ENCODE measurements at regions not wholly inside any gene's neighbourhood (a gene's known extent, or its start where the extent isn't known, plus 50 kb on each side); places are given as distances from the start of the nearest gene placed in this dataset.

GRCh38 chr5:63650581-63650980 is 311.7 kb downstream of the HTR1A start:
- no peak overlapping the region for H3K23ac ChIP-seq (ENCODE audit: insufficient read length)
- no peaks in the 10 kb centered on the region for H3K9me3 ChIP-seq (ENCODE audit: insufficient read depth in 2 of 2, low read depth in 1 of 2, low read length in 1 of 2)
- H2AK5ac ChIP-seq (ENCODE audit: low read depth, low read length), result no peak overlapping the region
- no peak overlapping the region for H4K8ac ChIP-seq (ENCODE audit: extremely low read depth, insufficient read depth, low read length)
- H2AFZ ChIP-seq (ENCODE audit: low read length), result no peak overlapping the region
- no peak overlapping the region for H3K27ac ChIP-seq (ENCODE audit: low read depth, low read length)
- H3K27me3 ChIP-seq (replicated peaks in 1 of 4; ENCODE audit: control insufficient read depth in 3 of 4, extremely low read depth in 1 of 4, insufficient read depth in 3 of 4, low read length in 3 of 4), result no peaks in the 10 kb centered on the region
- DNase-seq (ENCODE audit: low read depth in 1 of 2, low spot score in 2 of 2) (no peak), FAIRE-seq (no peak)
- H3K4ac ChIP-seq (replicated peaks; ENCODE audit: insufficient read length, low read depth, low read length), result no peak overlapping the region
- no peaks in the 10 kb centered on the region for H3K79me1 ChIP-seq (ENCODE audit: low read depth, low read length)
- no peak overlapping the region for H2BK120ac ChIP-seq (replicated peaks; ENCODE audit: low read depth, low read length)
- H4K5ac ChIP-seq (ENCODE audit: insufficient read length, low read depth, low read length), result no peak overlapping the region
- no peak overlapping the region for H4K91ac ChIP-seq (replicated peaks; ENCODE audit: insufficient read length, low read length)
- no peak overlapping the region for H3K9ac ChIP-seq (replicated peaks in 1 of 4; ENCODE audit: extremely low read depth in 1 of 4, low read depth in 3 of 4, low read length in 3 of 4)
- H3K56ac ChIP-seq (replicated peaks; ENCODE audit: insufficient read length, low read depth, low read length), result no peak overlapping the region
- H4K20me1 ChIP-seq (replicated peaks in 1 of 2; ENCODE audit: control insufficient read depth in 1 of 2, insufficient read depth in 2 of 2, low read length in 2 of 2), result no peaks in the 10 kb centered on the region
- H2BK5ac ChIP-seq (ENCODE audit: low read depth, low read length), result no peak overlapping the region
- 91% methylated on average over 2 of the region's 2 CpGs; no CpG with 5 or more reads in 1 of the 2 experiments for WGBS, 2 experiments (ENCODE audit: extremely low coverage in 1 of 2, insufficient coverage in 1 of 2, insufficient read length in 1 of 2, insufficient replicate concordance in 2 of 2, low coverage in 1 of 2, low lambda C conversion rate in 2 of 2, missing lambda C conversion rate in 1 of 2)
- no peak overlapping the region for H3K4me2 ChIP-seq (ENCODE audit: insufficient read depth in 1 of 2, low read depth in 2 of 2, low read length in 2 of 2)
- no peak overlapping the region for H3K18ac ChIP-seq (ENCODE audit: extremely low read depth, low read length)
- H2BK20ac ChIP-seq (ENCODE audit: low read length), result no peak overlapping the region
- H3K4me1 ChIP-seq (replicated peaks in 1 of 4; ENCODE audit: control insufficient read depth in 3 of 4, insufficient read depth in 4 of 4, low read length in 3 of 4), result no peaks in the 10 kb centered on the region
- H3K79me2 ChIP-seq (ENCODE audit: control insufficient read depth in 1 of 2, insufficient read depth in 2 of 2, low read length in 2 of 2), result no peaks in the 10 kb centered on the region
- ChIA-PET POLR2A (ENCODE audit: partially characterized antibody) (no interaction called here), CTCF (ENCODE audit: partially characterized antibody) (no interaction called here)
- H3K14ac ChIP-seq (ENCODE audit: insufficient read length), result no peak overlapping the region
- H2BK12ac ChIP-seq (ENCODE audit: low read depth, low read length), result no peak overlapping the region
- H2BK15ac ChIP-seq (ENCODE audit: low read length), result no peak overlapping the region
- no peak overlapping the region for H3K4me3 ChIP-seq (ENCODE audit: extremely low read depth in 1 of 4, insufficient read depth in 2 of 4, low read depth in 3 of 4, low read length in 4 of 4)
- H3K36me3 ChIP-seq (ENCODE audit: control insufficient read depth in 2 of 4, insufficient read depth in 4 of 4, low read length in 3 of 4), result no peaks in the 10 kb centered on the region
- no peaks in the 10 kb centered on the region for H3K23me2 ChIP-seq (ENCODE audit: low read depth, low read length)
- TF ChIP-seq CHD2 (IDR thresholded peaks at IDR 0.05; ENCODE audit: low read length), result no peak

Data from H1 (cell line).